HUDEP-2 (cell line): ENCODE measurements at regions not wholly inside any gene's neighbourhood (a gene's known extent, or its start where the extent isn't known, plus 50 kb on each side); places are given as distances from the start of the nearest gene placed in this dataset.

Experiments
- DNase-seq, 76 experiments: peaks; one replicate each; lab custom pipeline; 2025; ENCODE audit not compliant: unreplicated experiment in 76 of 76; lab: John Stamatoyannopoulos, UW

GRCh38 chr3:99458013-99458412 lies 180.4 kb upstream of the COL8A1 start:
- no peak for DNase-seq

GRCh38 chr3:99442599-99442998 lies 195.8 kb upstream of the COL8A1 start:
- no peak for DNase-seq

- DNase-seq = no peak
These were observed 198.5 kb upstream of the COL8A1 start for GRCh38 chr3:99439892-99440291.

DNA sequence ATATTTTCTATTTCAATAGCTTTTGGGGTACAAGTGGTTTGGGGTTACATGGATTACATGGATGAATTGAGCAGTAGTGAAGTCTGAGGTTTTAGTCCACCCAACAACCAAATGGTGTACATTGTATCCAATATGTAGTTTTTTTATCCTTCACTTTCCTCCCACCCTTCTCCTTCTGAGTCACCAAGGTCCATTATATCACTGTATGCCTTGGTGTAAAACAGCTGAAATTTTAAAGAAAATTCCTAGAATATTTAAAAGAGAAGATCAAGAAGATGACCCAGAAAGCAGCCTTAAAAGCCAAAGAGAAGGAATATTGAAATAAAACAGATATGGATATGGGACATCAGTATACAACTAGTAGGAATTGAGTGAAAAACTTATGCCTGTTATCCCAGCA lies 204.2 kb upstream of the COL8A1 start:
- no peak for DNase-seq

GRCh38 chr3:99430348-99431134 lies 207.9 kb upstream of the COL8A1 start:
- DNase-seq = no peak

DNA sequence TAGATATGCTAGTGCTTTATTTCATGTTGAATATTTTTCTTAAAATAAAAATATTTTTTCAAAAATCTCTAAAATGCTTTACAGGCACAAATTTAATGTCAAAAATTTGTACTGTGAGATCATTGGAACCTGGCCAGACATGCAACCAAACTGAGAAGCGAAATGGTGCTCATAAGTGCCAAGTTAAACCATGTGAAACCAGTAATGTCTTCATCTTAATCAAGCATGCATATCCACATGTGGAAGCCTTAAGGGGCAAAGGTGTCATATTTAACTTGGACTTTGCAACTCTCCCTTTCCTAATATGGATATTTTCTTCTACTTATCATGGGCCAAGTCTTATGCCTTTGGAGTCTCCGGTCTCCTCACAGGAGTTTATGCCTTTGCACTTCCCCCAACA lies 208.9 kb upstream of the COL8A1 start:
- no peak for DNase-seq

DNA sequence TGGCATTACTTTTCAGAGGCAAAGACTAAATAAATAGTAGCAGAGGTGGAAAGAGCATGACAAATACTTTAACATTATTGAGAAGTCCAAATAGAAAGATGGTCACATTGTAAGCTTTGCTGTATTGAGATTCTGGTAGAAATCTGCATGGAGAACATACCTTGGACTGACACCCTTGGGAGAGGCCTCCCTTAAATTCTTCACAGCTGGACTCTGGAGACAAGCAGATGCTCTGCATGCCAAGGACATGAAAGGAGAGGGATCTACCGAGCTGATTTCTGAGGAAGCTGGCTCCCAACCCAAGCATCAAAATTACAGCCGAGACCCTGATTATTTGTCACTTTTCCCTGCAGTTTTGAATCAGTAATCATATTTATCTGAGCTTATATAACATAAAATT lies 212.5 kb upstream of the COL8A1 start:
- DNase-seq = no peak

DNA sequence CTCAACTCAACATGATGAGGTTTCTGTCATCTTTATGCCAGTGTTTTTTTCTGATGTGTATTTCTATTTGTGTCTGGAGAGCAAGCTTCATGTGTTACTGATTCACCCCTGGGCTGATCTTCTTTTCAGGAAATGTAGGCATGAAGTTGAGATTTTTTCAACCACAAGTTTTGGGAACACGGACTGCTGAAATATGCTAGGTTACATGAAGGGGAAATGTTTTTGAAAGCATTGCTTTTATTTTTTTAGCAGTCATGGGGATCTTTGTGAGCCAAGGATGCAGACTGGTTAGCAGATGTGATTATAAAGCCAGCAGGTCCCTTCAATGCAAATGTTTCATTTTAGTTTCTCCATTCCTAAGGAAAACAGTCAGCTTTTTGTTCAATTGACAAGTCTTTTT lies 219.3 kb upstream of the COL8A1 start:
- no peak for DNase-seq

GRCh38 chr3:99418709-99419108 lies 219.7 kb upstream of the COL8A1 start:
- DNase-seq = no peak

DNA sequence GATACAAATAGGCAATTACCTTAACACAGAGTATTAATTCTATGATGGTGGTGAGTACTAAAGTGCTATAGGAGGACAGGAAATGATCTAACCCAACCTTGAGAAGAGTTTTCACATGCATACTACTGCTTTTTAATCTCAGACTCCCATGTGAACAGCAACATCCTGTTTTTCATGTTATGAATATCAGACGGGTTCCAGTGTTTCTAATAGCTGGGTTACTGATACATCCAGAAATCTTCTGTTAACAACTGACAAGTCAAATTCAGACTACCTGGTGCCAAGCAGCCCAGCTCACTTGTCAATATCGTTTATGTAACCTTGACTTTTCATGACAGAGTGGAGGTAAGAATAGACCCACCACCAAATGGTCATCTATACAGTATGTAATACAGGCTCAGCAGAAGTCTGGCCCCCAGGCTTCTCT lies 220.2 kb upstream of the COL8A1 start:
- no peak for DNase-seq

GRCh38 chr3:99413504-99413903 lies 224.9 kb upstream of the COL8A1 start:
- DNase-seq = no peak

- no peak for DNase-seq
These were observed 227.5 kb upstream of the COL8A1 start for GRCh38 chr3:99410789-99411311.

GRCh38 chr3:99409961-99410360 lies 228.4 kb upstream of the COL8A1 start:
- DNase-seq = no peak

DNA sequence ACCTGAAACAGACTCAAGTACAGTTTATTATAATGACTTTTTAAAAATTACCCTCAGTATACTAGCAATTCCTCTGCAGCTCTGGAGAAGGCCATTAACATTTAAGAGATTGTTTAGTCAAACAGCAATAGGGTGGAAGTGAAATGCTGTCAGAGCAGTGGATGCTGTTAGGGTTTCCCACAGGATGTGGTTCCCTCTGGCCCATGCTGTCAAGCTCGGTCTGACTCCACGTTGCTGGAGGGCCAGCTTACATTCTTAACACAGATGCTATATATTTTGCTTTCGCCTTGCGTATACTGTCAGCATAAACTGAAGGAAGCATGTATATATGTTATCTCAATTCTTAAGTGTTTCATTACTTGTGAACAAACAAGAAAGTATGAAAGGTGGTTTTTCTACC lies 231.1 kb upstream of the COL8A1 start:
- DNase-seq = no peak

- DNase-seq = no peak
These were observed 235.6 kb upstream of the COL8A1 start for GRCh38 chr3:99402755-99403154.

DNA sequence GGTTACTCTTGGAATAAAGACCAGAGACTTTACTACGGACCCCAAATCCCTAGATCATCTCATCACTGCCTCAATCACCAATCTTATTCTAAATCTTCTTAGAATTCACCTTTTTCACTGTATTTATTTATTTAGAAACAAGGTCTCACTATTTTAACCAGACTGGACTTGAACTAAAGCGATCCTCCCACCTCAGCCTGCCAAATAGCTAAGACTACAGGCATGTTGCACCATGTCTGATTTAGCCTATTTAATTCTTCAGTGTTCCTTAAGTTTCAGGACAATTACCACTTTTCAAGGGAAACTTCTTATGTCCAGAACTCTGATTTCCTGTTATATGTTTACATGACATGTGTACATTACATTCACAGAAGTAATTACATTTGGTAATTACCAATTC lies 238.0 kb upstream of the COL8A1 start:
- DNase-seq = no peak

- DNase-seq = no peak
These were observed 241.6 kb upstream of the COL8A1 start for GRCh38 chr3:99396651-99397275.

DNA sequence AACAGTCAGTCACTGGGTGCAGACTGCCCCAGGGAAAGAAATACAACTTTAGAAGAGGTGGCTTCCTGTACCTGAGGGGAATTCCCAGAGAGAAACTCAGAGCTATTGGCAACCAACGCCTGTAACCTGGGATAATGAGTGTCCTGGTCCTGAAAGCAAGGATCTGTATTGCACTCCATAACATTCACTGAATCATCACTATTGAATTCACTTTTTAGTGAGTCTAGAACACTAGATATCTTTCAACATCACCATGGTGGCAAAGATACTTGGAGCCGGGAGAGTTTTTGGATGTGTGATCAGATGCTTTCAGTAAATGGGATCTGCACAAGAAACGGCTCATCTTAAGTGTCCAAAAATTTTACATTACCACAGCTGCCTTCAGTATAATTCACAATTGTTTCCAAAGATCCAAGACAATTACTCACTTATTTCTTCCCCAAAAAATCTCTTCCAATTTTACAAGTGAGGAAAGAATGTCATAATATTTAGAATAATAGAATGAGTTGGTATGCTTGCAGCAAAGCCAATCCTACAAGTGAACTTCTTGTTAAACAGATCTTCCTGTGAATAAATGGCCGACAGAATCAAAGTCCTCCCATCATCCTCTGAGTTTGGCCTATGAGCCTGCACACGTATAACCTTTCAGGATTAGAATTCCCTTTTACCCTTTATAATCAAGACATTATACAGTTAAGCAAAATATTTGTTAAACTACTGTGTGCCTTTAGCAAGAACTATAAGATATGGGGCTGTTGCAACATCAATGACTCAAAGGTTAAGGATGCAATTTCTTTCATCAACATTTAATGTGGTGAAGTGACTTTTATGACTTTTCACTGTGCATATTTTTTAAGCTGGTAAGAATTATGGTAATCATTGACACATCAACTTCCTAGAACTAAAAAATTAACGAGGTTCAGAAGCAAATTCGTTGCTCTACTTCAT lies 243.3 kb upstream of the COL8A1 start:
- no peak for DNase-seq

- DNase-seq = no peak
These were observed 244.4 kb upstream of the COL8A1 start for GRCh38 chr3:99393961-99394360.

GRCh38 chr3:99388780-99389179 lies 249.6 kb upstream of the COL8A1 start:
- no peak for DNase-seq

DNA sequence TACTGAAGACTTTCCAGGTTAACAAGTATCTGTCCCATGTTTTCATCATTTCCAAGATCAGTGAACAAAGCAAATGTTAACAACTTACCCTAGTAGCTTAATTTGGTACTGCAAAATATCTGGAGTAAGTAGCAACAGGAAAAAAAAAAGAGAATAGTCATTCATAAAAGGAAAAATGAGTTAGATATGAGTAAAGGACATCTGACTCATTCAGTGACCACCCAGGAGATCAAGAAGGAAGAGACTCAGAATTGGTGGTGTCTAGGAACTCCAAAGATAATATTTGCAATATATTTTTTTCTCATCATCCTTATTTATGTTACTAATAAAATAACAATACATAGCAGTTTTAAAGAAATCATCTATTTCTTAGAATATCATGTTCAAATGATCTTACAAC lies 253.8 kb upstream of the COL8A1 start:
- DNase-seq = no peak
